Muscle of leg (tissue), 3 donors: ENCODE measurements at regions not wholly inside any gene's neighbourhood (a gene's known extent, or its start where the extent isn't known, plus 50 kb on each side); places are given as distances from the start of the nearest gene placed in this dataset.

Experiments
- DNase-seq: peaks from one replicate; pipeline ENCODE4 v3.0.0; 2013
- H3K27ac ChIP-seq: one replicate; pipeline ENCODE4 v1.5.1; 2013; ENCODE audit warnings: mild to moderate bottlenecking, low read length, control low read depth
- H3K27me3 ChIP-seq: one replicate; pipeline ENCODE4 v1.6.1; 2013; ENCODE audit warnings: low read length; ENCODE audit not compliant: control insufficient read depth, insufficient read depth
- H3K36me3 ChIP-seq: one replicate; pipeline ENCODE4 v1.6.1; 2013; ENCODE audit warnings: low read length; ENCODE audit not compliant: control insufficient read depth, insufficient read depth
- H3K4me1 ChIP-seq: one replicate; pipeline ENCODE4 v1.6.1; 2013; ENCODE audit warnings: low read length; ENCODE audit not compliant: control insufficient read depth, insufficient read depth
- H3K4me3 ChIP-seq: one replicate; pipeline ENCODE4 v1.5.1; 2013; ENCODE audit warnings: low read length, control low read depth
- H3K9me3 ChIP-seq: replicated peaks from 2 replicates; pipeline ENCODE4 v1.6.1; 2013; ENCODE audit warnings: low read depth, low read length; ENCODE audit not compliant: control insufficient read depth
- WGBS: methylation state at CpG from one replicate; pipeline ENCODE4 v1.1.5; 2013; ENCODE audit warnings: missing lambda C conversion rate; ENCODE audit not compliant: insufficient coverage; 5-methylcytosine and 5-hydroxymethylcytosine counted together

DNA sequence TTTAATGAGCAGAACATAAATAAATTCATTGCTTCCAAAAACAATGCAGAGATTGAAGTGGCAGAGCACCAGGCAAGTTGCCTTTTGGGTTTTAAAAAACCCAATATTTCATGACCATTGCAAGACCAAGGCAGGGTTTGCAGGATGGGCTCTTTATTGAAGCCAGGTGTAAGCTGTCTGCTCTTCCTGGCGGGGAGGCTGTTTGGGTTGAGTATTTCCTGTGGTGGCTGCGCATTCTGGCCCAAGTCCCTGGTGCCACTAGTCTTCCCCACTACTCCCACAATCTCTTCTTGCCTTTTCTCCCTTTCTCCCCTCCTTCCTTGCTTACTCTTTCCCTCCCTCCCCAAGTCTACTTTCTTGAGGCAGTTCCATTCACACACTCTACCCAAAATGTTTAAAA lies 116.4 kb downstream of the AKAP11 start:
- no peaks in the 10 kb centered on the region for H3K36me3 ChIP-seq
- no CpG with 5 or more reads among the region's 2 CpGs for WGBS

DNA sequence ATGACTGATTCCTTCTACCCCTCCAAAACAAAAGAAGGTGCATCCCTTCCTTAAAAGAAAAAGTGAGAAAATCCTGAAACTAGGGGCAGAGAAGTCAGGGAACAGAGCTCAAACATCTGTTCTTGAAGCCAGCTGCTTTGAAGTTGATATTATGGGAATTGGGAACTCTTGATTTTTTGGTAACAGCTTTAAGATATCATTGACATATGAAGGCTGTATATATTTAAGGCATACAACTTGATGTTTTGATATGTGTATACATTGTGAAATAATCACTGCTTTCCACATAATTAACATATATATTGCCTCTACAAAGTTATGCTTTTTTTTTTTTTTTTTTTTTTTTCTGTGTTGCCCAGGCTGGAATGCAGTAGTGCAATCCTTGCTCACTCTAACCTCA lies 117.1 kb downstream of the AKAP11 start:
- H3K4me3 ChIP-seq: no peak overlapping the region
- H3K27ac ChIP-seq: no peak overlapping the region
- H3K4me1 ChIP-seq: no peaks in the 10 kb centered on the region
- no peaks in the 10 kb centered on the region for H3K36me3 ChIP-seq
- H3K9me3 ChIP-seq: no peaks in the 10 kb centered on the region
- DNase-seq: no peak
- H3K27me3 ChIP-seq: no peaks in the 10 kb centered on the region

More for the DNA sequence above, 116.4 kb downstream of the AKAP11 start:
- H3K4me3 ChIP-seq: no peak overlapping the region
- DNase-seq: no peak
- no peaks in the 10 kb centered on the region for H3K9me3 ChIP-seq
- H3K27ac ChIP-seq: no peak overlapping the region
- H3K4me1 ChIP-seq: no peaks in the 10 kb centered on the region
- no peaks in the 10 kb centered on the region for H3K27me3 ChIP-seq

GRCh38 chr13:42392180-42392579 lies 120.2 kb downstream of the AKAP11 start:
- no peaks in the 10 kb centered on the region for H3K9me3 ChIP-seq
- no peaks in the 10 kb centered on the region for H3K27me3 ChIP-seq
- H3K4me3 ChIP-seq: no peak overlapping the region
- H3K27ac ChIP-seq: no peak overlapping the region
- WGBS: 60% methylated on average over 1 of the region's 1 CpG
- DNase-seq: no peak
- no peaks in the 10 kb centered on the region for H3K4me1 ChIP-seq
- no peaks in the 10 kb centered on the region for H3K36me3 ChIP-seq

DNA sequence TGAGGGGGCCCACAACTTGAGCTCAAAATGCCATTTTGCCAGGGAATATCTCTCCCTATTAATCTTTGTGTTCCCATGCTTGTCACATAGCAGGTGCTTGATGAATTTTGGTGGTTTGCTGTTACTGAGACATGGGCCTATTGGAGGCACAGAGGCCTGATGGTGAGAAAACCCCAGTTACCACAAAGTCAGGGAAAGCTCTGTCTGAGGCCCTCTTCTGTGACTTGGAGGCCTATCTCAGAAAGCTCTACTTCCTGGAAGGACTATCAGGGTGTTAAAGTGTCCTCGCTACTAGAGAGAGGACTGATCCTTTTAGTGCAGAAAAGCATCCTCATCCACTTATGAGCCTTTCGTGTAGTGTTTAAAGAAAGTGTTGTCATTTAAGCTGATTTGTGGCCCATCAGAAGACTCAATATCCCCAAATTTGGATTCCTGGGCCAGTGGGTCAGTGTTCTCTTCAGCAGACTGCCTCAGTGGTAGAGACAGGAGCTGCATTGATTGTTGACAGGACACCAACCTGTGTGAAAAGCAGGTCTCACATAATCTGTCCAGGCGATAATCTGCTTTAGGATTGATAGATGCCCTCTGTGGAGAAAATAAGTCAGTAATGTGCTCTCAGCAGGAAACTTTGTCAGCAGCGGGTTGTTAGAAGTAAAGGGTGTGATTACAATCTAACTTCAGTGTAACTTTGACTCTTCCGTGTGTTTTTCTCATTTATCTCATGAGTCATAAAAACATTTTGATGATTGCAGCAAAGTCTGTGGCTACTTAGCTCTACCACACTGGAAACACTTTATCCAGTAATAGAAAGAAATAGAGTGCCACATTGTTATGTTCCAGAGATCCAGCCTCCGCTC lies 121.0 kb downstream of the AKAP11 start:
- Histone ChIP-seq H3K9me3 (no peaks in the 10 kb centered on the region), H3K36me3 (no peaks in the 10 kb centered on the region), H3K4me1 (no peaks in the 10 kb centered on the region), H3K27me3 (no peaks in the 10 kb centered on the region), H3K4me3 (no peak overlapping the region), H3K27ac (no peak overlapping the region)
- 75% methylated on average over 1 of the region's 6 CpGs for WGBS
- DNase-seq: no peak

DNA sequence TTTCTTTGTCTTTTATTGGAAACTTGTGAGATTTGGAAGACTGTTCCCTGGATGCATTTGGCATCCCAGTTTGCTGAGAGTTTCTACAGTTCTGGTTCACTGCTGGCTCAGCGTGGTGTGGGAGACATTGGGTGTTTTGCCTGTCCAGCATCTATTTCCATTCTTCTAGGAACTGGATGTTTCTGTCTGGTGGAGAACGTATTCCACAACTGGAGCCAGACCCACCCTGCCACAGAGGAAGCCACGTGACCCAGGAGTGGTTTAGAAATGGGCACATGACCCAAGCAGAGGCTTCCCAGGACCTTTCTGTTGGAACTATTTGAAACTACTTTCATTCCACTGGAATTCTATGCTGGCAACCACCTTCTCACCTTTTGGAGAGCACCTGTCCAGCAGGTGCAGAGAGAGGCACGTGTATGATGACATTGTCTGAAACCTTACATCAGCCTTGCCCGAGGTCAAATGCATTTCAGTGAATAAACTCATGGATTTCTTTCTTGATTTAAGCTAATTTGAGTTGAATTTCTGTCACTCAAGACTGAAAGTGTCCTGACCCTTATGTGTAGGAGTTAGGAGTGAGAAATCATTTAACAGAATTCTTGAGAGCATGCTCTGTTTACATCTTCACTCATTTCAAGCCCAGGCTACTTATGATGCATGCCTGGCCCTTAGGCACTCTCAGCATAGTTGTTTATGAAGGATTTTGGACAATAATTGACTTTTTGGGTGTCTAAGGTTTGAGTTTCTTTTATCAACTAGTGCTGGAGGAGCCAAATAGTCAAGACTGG lies 121.8 kb downstream of the AKAP11 start:
- H3K4me1 ChIP-seq: peaks cover 7% of the 10 kb centered on the region
- H3K36me3 ChIP-seq: no peaks in the 10 kb centered on the region
- H3K4me3 ChIP-seq: no peak overlapping the region
- WGBS: 83% methylated on average over 5 of the region's 5 CpGs
- H3K27ac ChIP-seq: no peak overlapping the region
- DNase-seq: no peak
- no peaks in the 10 kb centered on the region for H3K27me3 ChIP-seq
- H3K9me3 ChIP-seq: no peaks in the 10 kb centered on the region

DNA sequence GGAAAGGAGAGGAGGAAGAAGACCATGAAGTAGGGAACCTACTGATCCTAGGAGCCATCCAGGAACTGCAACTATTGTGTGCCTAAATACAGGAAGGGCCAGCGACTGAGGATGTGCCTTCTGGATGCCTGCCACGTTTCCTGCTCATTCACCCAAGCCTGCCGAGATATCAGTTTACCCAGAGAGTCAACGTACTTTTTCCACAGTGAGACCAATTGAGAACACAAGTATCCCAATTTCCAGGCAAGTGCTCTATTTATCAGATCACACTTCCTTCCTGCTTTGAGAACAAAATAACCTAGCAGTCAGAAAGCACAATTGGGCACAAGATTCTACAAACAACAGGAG lies 122.4 kb downstream of the AKAP11 start:
- 73% methylated on average over 4 of the region's 4 CpGs for WGBS
- no peaks in the 10 kb centered on the region for H3K27me3 ChIP-seq
- H3K9me3 ChIP-seq: no peaks in the 10 kb centered on the region
- no peak for DNase-seq
- H3K36me3 ChIP-seq: no peaks in the 10 kb centered on the region
- peaks cover 7% of the 10 kb centered on the region for H3K4me1 ChIP-seq
- H3K4me3 ChIP-seq: no peak overlapping the region
- H3K27ac ChIP-seq: no peak overlapping the region

- Histone ChIP-seq H3K4me3 (no peak overlapping the region), H3K27me3 (no peaks in the 10 kb centered on the region), H3K9me3 (no peaks in the 10 kb centered on the region), H3K36me3 (no peaks in the 10 kb centered on the region), H3K27ac (no peak overlapping the region), H3K4me1 (peaks cover 7% of the 10 kb centered on the region)
- 86% methylated on average over 1 of the region's 2 CpGs for WGBS
- no peak for DNase-seq
These were observed 122.7 kb downstream of the AKAP11 start for GRCh38 chr13:42394711-42395085.

DNA sequence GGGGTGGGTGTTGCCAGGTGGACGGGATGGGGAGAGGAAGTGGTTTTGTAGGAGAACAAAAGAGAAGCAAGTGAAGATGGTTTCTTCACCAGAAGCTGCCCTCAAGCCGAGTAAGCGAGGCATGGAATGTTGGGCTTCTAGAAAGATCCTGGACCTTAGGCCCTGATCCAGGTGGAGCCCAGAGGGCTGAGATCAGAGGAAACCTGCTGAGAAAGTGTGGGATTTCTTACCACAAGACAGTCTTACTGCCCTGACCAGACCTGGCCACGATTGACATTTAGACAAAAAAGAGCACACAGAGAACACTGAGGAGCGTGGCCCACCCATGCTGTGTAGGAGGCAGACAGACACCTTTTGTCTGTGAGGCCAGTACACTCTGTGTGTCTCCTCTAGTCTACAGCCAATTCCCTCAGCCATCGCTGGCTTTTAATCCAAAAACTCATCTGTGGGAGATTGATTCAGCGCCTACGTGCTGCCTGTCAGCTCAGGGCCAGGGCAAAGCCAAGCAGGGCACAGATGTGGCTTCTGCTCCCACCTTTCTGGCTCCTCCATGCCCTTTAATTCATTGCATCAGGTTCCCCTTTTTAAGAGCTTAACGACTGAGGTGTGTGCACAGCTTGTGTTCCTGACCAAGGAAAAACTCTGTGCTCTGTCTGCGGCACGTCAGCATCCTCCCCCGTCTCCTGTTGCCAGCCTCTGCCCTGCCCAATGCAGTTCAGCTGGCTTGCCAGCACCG lies 123.3 kb downstream of the AKAP11 start:
- H3K27ac ChIP-seq: no peak overlapping the region
- WGBS: 75% methylated on average over 10 of the region's 13 CpGs
- H3K27me3 ChIP-seq: no peaks in the 10 kb centered on the region

DNA sequence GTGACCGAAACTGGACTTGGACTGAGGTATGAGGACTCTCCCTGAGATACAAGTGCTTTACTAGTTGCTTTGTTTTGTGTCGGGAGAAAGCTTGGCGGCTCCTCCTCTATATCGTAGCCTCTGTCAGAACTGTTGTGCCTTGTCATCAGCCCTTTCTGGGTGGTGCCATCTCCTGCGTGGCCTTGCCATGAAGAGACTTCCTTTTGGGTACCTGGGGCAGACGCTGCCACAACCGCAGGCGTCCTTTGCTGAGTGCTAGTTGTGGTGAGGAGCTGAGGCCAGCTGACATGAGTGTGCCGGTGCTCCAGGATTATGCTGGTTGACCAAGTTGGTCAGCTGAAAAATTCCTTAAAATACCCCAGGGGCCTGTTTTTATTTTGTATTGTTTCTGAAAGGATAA lies 124.5 kb downstream of the AKAP11 start:
- Histone ChIP-seq H3K9me3 (no peaks in the 10 kb centered on the region), H3K27ac (no peak overlapping the region)

More for the DNA sequence above, 123.3 kb downstream of the AKAP11 start:
- Histone ChIP-seq H3K36me3 (no peaks in the 10 kb centered on the region), H3K4me1 (peaks cover 7% of the 10 kb centered on the region), H3K4me3 (no peak overlapping the region), H3K9me3 (no peaks in the 10 kb centered on the region)
- no peak for DNase-seq

More for the DNA sequence above, 124.5 kb downstream of the AKAP11 start:
- Histone ChIP-seq H3K4me3 (no peak overlapping the region), H3K27me3 (no peaks in the 10 kb centered on the region), H3K36me3 (no peaks in the 10 kb centered on the region), H3K4me1 (peaks cover 7% of the 10 kb centered on the region)
- WGBS: 98% methylated on average over 6 of the region's 9 CpGs
- DNase-seq: no peak
